A204.1 (cell line): ENCODE measurements at regions not wholly inside any gene's neighbourhood (a gene's known extent, or its start where the extent isn't known, plus 50 kb on each side); places are given as distances from the start of the nearest gene placed in this dataset.
"Not testable (repeated sequence)": the region's sequence is repeated elsewhere in the genome, so short reads cannot be mapped to it uniquely, and the experiment has no call there.

ENCODE experiments used
- FAIRE-seq: peaks from 2 replicates; lab custom pipeline; 2012; peaks lifted over from hg19 to GRCh38; lab: Jason Lieb, UNC

- FAIRE-seq, result no peak
These were observed 225.7 kb downstream of the MEX3B start for GRCh38 chr15:81819924-81820635.

GRCh38 chr15:81814882-81815455 is 230.8 kb downstream of the MEX3B start:
- FAIRE-seq, result no peak

- no peak for FAIRE-seq
These were observed 232.6 kb downstream of the MEX3B start for GRCh38 chr15:81813215-81813614.

GRCh38 chr15:81812456-81812855 is 233.4 kb downstream of the MEX3B start:
- no peak for FAIRE-seq

GRCh38 chr15:81811736-81812135 is 234.1 kb downstream of the MEX3B start:
- no peak for FAIRE-seq

- no peak for FAIRE-seq
These were observed 236.3 kb downstream of the MEX3B start for GRCh38 chr15:81809543-81809942.

- no peak for FAIRE-seq
These were observed 238.0 kb downstream of the MEX3B start for GRCh38 chr15:81807806-81808205.

- no peak for FAIRE-seq
These were observed 238.6 kb downstream of the MEX3B start for GRCh38 chr15:81807186-81807585.

- no peak for FAIRE-seq
These were observed 249.9 kb downstream of the MEX3B start for GRCh38 chr15:81795899-81796298.

GRCh38 chr15:81792646-81793045 is 253.2 kb downstream of the MEX3B start:
- FAIRE-seq, result no peak

GRCh38 chr15:81791322-81791721 is 254.5 kb downstream of the MEX3B start:
- not testable (repeated sequence) for FAIRE-seq

GRCh38 chr15:81789403-81789802 is 256.4 kb downstream of the MEX3B start:
- FAIRE-seq, result no peak

GRCh38 chr15:81786776-81787175 is 259.0 kb downstream of the MEX3B start:
- no peak for FAIRE-seq

GRCh38 chr15:81785679-81786078 is 260.1 kb downstream of the MEX3B start:
- FAIRE-seq, result no peak

GRCh38 chr15:81785181-81785580 is 260.6 kb downstream of the MEX3B start:
- FAIRE-seq, result no peak

- no peak for FAIRE-seq
These were observed 261.1 kb downstream of the MEX3B start for GRCh38 chr15:81784751-81785150.

GRCh38 chr15:81783586-81783985 is 262.2 kb downstream of the MEX3B start:
- FAIRE-seq, result no peak

- FAIRE-seq, result no peak
These were observed 262.7 kb downstream of the MEX3B start for GRCh38 chr15:81783076-81783475.

- FAIRE-seq, result no peak
These were observed 264.4 kb downstream of the MEX3B start for GRCh38 chr15:81781395-81781794.

- FAIRE-seq, result no peak
These were observed 264.9 kb downstream of the MEX3B start for GRCh38 chr15:81780966-81781365.

GRCh38 chr15:81779181-81779580 is 266.6 kb downstream of the MEX3B start:
- no peak for FAIRE-seq

- FAIRE-seq, result no peak
These were observed 268.3 kb downstream of the MEX3B start for GRCh38 chr15:81777546-81777945.

- FAIRE-seq, result no peak
These were observed 268.8 kb downstream of the MEX3B start for GRCh38 chr15:81776976-81777375.

GRCh38 chr15:81775779-81776178 is 270.0 kb downstream of the MEX3B start:
- not testable (repeated sequence) for FAIRE-seq
